ENCODE measurements at regions not wholly inside any gene's neighbourhood (a gene's known extent, or its start where the extent isn't known, plus 50 kb on each side); places are given as distances from the start of the nearest gene placed in this dataset.
"Not testable (repeated sequence)": the region's sequence is repeated elsewhere in the genome, so short reads cannot be mapped to it uniquely, and the experiment has no call there.

GRCh38 chr13:37177125-37177524 is 71.7 kb upstream of the CSNK1A1L start:
- H3K36me3 ChIP-seq, result no peaks in the 10 kb centered on the region
- no peak overlapping the region for H3K4me3 ChIP-seq
- H3K27ac ChIP-seq, result no peak overlapping the region
- no peaks in the 10 kb centered on the region for H3K27me3 ChIP-seq
- intact Hi-C loops (cut with DNase I), result no loop called here
- no peak for DNase-seq (ENCODE audit: low spot score in 2 of 2)
- TF ChIP-seq CTCF (IDR thresholded peaks at IDR 0.05), result no peak
- H3K4me1 ChIP-seq, result no peaks in the 10 kb centered on the region
- H3K9me3 ChIP-seq, result no peaks in the 10 kb centered on the region

GRCh38 chr13:37175996-37176395 is 70.5 kb upstream of the CSNK1A1L start:
- H3K9me3 ChIP-seq, result no peaks in the 10 kb centered on the region
- no peaks in the 10 kb centered on the region for H3K27me3 ChIP-seq
- H3K4me3 ChIP-seq, result no peak overlapping the region
- intact Hi-C loops (cut with DNase I), result no loop called here
- DNase-seq (ENCODE audit: low spot score in 2 of 2), result no peak
- no peaks in the 10 kb centered on the region for H3K36me3 ChIP-seq
- no peak for TF ChIP-seq CTCF (IDR thresholded peaks at IDR 0.05)
- H3K27ac ChIP-seq, result no peak overlapping the region
- no peaks in the 10 kb centered on the region for H3K4me1 ChIP-seq

- intact Hi-C loops (cut with DNase I), result no loop called here
- TF ChIP-seq CTCF (IDR thresholded peaks at IDR 0.05), result no peak
Observed at GRCh38 chr13:37173214-37173613, 67.8 kb upstream of the CSNK1A1L start.

GRCh38 chr13:37172226-37172625 is 66.8 kb upstream of the CSNK1A1L start:
- H3K9me3 ChIP-seq; H3K27me3 ChIP-seq; H3K27ac ChIP-seq; DNase-seq (ENCODE audit: low spot score in 2 of 2); H3K4me1 ChIP-seq; H3K36me3 ChIP-seq; intact Hi-C loops (cut with DNase I); H3K4me3 ChIP-seq: not testable (repeated sequence)

More at GRCh38 chr13:37173214-37173613, 67.8 kb upstream of the CSNK1A1L start:
- no peak for DNase-seq (ENCODE audit: low spot score in 2 of 2)
- Histone ChIP-seq H3K27me3 (no peaks in the 10 kb centered on the region), H3K4me1 (no peaks in the 10 kb centered on the region), H3K9me3 (no peaks in the 10 kb centered on the region), H3K4me3 (no peak overlapping the region), H3K27ac (no peak overlapping the region), H3K36me3 (no peaks in the 10 kb centered on the region)

GRCh38 chr13:37168926-37169325 is 63.5 kb upstream of the CSNK1A1L start:
- DNase-seq (ENCODE audit: low spot score in 2 of 2), result no peak
- Histone ChIP-seq H3K4me3 (no peak overlapping the region), H3K4me1 (no peaks in the 10 kb centered on the region), H3K36me3 (no peaks in the 10 kb centered on the region), H3K27ac (no peak overlapping the region), H3K9me3 (no peaks in the 10 kb centered on the region), H3K27me3 (no peaks in the 10 kb centered on the region)
- intact Hi-C loops (cut with DNase I), result no loop called here
- no peak for TF ChIP-seq CTCF (IDR thresholded peaks at IDR 0.05)

- H3K27ac ChIP-seq, result no peak overlapping the region
- no peaks in the 10 kb centered on the region for H3K27me3 ChIP-seq
- intact Hi-C loops (cut with DNase I), result no loop called here
- H3K4me1 ChIP-seq, result no peaks in the 10 kb centered on the region
- no peak overlapping the region for H3K4me3 ChIP-seq
- DNase-seq (ENCODE audit: low spot score in 2 of 2), result no peak
- no peaks in the 10 kb centered on the region for H3K9me3 ChIP-seq
- no peaks in the 10 kb centered on the region for H3K36me3 ChIP-seq
- TF ChIP-seq CTCF (IDR thresholded peaks at IDR 0.05), result no peak
Observed at GRCh38 chr13:37168151-37168550, 62.7 kb upstream of the CSNK1A1L start.

Data from ascending aorta (tissue), 2 donors.